Renal cortex interstitium (tissue), 11 donors: ENCODE measurements at regions not wholly inside any gene's neighbourhood (a gene's known extent, or its start where the extent isn't known, plus 50 kb on each side); places are given as distances from the start of the nearest gene placed in this dataset.

ENCODE experiments used
- DNase-seq, 11 donors: peaks; one replicate each; pipeline ENCODE4 v3.0.0-alpha.2; 2013; ENCODE audit warnings: low read depth in 9 of 11, low spot score in 4 of 11; ENCODE audit errors: extremely low read depth in 1 of 11

DNA sequence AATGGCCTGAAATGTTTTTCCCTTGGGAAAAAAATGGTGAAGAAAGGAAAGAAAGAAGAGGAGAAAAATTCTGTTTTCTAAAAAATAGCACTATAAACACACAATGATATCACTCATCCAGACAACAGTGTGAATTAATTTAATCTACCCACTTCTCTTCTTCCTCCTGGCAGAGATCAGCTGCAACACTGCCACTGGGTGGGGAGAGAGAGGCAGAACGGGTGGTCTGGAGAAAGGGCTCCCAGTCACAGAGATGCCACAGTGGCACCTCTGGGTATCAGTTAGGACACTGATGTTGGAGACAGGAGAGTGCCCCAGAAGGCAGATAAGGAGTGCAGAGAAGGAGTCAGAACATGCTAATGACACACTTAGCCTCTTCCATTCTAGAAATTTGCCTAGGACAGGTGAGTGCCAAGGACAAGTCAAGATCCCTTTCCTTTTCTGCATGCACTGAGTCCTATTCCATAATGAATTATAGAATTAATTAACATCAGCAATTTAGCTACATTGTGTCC, 168.6 kb downstream of the SUCLA2 start:
- DNase-seq = no peak

DNA sequence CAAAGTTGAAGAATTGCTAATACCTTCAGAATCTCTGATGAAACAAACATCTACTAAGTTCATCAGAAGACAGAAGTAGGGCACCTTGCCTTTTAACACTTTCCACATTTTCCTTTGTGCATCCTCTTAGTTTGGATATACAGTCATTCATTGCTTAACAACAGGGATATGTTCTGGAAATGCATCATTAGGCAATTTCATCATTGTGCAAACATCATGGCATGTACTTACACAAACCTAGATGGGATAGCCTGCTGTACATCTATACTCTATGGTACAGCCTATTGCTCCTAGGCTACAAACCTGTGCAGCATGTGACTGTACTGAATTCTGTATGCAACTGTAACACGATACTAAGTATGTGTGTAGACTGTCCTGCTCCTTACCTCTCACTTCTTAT, 169.8 kb downstream of the SUCLA2 start:
- DNase-seq = no peak

DNA sequence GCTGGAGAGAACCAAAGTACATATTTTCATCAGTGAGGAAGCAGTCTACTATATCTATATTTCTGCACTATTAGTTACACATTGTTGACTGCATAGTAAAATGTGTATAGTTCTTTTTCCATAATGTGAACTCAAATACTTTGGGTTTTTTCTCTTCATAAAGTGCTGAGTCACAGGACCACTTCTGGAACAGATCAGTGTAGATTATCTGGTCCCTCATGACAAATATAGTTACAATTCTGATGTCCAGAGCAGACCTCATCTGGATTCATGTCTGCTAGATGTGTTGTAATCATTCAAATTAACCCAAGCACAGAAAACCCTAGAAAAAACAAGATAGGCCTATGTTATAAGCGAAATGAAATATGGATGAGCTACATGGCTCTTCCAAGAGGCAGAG, 171.4 kb downstream of the SUCLA2 start:
- no peak for DNase-seq

- DNase-seq = peak in 2 of 11 donors; percentile 5 to 7
These were observed 174.6 kb downstream of the SUCLA2 start for GRCh38 chr13:47826471-47826870.

- no peak for DNase-seq
These were observed 179.0 kb downstream of the SUCLA2 start for GRCh38 chr13:47822036-47822435.

DNA sequence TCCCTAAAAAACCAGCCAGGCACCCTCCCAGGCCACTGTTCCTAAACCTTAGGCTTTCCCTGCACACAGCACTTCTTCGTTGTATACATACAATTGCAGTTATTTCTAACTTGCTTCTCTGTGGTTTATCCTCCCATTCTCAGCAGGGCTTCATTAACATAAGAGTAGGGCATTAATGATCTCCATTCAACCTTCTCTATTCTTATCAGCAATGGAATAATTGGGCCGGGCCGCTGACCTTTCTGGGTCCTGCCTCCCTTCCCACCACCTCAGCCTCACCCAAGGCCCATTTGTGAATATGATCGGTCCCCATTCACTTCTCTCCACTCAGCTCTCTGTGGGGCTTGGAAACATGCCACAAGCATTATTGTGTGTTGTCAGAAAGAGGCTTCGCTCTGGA, 184.2 kb downstream of the SUCLA2 start:
- no peak for DNase-seq

DNA sequence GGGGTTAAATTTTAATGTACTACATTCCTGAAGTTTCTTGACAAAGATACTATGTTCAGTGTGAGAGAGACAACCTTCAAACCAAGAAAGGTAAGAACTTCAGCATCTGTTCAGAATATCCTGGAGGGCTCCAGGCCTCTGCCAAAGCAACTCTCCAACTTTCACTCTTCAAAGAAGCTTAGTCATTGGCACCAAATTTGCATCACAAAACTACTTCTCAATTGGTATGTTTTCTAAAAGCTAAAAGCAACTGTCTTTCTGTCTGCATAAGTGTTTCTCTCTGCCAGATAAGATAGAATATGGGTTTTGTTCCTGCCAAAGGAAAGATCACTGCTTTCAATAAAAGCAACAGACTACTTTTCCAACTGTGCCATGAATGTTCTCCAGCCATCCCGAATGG, 187.4 kb downstream of the SUCLA2 start:
- DNase-seq = no peak

DNA sequence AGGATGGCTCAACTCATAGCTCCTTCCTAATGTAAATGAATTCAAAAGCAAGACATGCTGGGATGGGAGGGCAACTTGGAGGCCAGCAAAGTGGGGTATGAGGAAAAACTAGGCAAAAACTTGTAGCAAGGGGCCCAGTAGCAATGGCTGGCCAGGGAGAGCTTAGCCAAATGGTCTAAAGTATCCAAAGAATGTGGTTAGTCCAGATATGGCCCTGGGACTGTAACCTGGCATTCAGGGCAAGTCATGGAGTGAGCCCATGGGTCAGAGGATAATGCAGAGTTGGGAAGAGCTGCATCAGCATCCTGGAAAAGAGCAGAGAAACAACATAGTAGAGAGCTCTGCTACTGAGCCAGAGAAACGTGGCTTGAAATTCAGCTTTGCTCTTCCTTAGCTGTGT, 191.7 kb downstream of the SUCLA2 start:
- DNase-seq = no peak

DNA sequence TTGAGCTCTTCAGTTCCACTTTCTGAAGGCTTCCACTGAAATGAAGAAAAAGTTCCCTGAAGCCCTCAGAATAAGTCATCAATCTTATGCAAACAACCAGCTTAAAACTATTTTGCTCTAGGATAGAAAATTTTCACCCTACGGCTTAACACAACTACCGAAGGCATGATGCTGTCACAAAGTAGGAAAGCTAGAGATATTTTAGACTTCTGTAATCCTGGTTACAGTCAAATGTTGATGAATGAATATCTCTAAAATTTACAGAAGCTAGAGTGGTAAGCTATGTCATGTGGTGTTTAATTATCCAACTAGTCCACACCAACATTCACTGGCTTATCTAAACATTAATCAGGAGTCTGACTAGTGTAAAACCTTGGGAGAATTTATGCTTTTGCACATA, 197.9 kb downstream of the SUCLA2 start:
- DNase-seq = no peak

GRCh38 chr13:47801555-47801954, 199.5 kb downstream of the SUCLA2 start:
- no peak for DNase-seq

- DNase-seq = no peak
These were observed 200.5 kb downstream of the SUCLA2 start for GRCh38 chr13:47800593-47800992.

DNA sequence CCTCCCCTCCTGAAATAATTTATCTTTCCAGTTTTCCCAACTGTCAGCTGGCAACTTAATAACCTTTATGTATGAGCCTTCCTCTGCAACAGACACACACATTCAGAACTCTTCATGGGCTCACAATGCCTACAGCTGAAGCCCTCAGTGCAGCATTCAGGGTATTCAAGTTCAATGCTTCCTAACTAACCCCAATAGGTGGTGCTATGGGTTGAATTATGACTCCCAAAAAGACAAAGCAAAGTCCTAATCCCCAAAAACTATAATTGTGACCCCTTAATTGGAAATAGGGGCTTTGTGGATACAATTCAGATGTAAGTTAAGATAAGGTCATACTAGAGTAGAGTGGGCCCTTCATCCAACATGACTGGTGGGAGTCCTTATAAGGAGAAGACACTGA, 202.2 kb downstream of the SUCLA2 start:
- DNase-seq = peak in 1 of 11 donors; percentile 9

- DNase-seq = no peak
These were observed 202.9 kb downstream of the SUCLA2 start for GRCh38 chr13:47798194-47798593.

DNA sequence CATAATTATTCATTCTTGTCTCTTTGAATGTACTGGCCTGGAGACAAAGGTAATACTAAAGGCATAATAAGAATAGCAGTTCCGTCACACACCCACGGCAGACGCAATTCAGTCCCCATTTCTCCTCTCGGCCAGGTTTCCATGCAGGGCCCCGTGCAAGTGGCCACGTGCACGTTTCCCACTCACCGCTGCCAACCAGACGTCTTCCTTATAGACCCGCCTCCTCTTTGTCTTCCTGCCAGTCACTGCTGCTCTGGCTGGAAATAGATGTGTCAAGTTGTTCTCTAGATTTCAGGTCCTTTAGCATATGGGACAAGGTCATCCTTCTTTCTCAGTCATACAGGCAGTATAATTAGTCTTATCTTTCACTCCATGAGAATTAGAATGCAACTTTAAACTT, 204.3 kb downstream of the SUCLA2 start:
- DNase-seq = no peak

GRCh38 chr13:47794963-47795362, 206.1 kb downstream of the SUCLA2 start:
- no peak for DNase-seq

DNA sequence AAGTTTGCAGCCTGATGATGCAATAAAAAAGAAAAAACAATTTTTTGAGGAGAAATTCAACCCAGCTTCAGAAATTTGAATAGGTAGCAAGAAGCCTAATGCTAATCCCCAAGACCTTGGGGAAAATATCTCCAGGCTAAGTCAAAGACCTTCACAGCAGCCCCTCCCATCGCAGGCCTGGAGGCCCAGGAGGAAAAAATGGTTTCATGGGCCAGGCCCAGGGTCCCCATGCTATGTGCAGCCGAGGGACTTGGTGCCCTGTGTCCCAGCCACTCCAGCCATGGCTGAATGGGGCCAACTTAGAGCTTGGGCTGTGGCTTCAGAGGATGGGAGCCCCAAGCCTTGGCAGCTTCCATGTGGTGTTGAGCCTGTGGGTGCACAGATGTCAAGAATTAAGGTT, 210.3 kb downstream of the SUCLA2 start:
- DNase-seq = no peak

GRCh38 chr13:47788844-47789243, 212.2 kb downstream of the SUCLA2 start:
- DNase-seq = no peak

DNA sequence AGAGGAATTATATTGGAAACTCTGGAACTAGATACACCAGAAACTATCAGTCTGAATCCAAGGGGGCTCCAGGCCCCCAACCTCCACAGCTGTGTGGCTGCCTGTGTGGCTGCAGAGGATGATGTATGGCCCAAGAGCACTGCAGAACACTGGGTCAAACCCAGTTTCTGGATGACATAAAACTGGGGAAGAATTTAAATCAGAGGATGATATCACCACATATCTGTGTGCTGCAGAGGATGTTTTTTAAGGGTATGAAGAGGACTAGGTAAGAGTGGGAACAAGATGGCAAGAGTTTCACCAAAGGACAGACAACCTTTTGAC, 226.4 kb downstream of the SUCLA2 start:
- no peak for DNase-seq

GRCh38 chr13:47764817-47765216, 236.3 kb downstream of the SUCLA2 start:
- no peak for DNase-seq

DNA sequence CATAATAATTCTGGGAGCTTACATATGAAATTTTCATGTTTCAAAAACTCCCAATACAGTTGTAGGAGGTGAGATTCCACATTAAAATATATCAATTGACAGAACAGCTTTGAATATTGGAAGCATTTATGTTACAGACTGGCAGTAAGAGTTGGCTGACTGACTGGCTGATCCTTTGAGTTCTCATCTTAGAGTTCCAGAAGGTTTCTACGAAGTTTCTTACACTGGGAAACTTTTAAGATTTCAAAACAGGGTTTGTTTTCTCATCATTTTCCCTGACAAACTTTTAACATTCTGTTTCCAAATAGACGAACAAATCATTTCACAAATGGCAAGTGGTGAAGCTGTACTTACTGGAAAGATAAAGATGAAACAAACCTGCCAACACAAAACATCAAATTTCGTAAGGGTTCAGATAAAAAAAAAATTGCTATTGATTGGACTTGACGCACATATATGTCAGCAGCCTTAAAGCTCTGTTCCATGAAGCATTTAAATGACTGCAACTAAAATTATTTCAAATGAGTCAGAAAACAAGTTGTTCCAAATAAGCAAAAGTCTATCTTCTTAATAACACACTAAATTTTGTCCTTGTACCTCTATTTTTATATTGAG, 243.5 kb downstream of the SUCLA2 start:
- no peak for DNase-seq

DNA sequence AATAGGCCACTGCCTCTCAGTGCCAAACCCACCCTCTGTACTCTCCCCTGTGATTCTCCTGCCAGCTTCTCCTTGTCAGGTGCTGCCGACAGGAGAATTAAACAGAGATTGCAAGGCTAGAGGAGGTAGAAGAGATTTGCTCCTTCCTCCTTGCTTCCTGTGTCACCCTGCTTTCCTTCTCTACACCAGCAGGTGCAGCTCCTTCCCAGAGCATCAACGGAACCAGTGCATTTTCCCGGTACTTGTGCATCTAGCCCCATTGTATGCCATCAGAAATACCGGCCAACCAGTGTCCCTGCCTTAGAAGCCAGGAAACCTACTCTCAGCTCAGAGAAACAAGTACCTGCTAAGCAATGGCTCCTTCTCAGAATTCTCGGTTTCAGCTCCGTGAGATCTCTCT, 253.2 kb downstream of the SUCLA2 start:
- DNase-seq = no peak

GRCh38 chr13:47726394-47726793, 274.7 kb downstream of the SUCLA2 start:
- DNase-seq = no peak
